Activated CD4-positive, CD25-positive, alpha-beta regulatory T cell treated with anti-CD3 and anti-CD28 coated beads, Interleukin-2, amount 50 U/mL, for 16 hours (primary cell): ENCODE measurements at regions not wholly inside any gene's neighbourhood (a gene's known extent, or its start where the extent isn't known, plus 50 kb on each side); places are given as distances from the start of the nearest gene placed in this dataset.

Experiments
- DNase-seq: peaks from one replicate; pipeline ENCODE4 v3.0.0-alpha.2; 2020; ENCODE audit warnings: low read depth, low spot score

GRCh38 chrY:15501181-15501580, 976.9 kb downstream of the NLGN4Y start:
- no peak for DNase-seq

- DNase-seq: no peak
These were observed 986.0 kb downstream of the NLGN4Y start for GRCh38 chrY:15510288-15510687.

GRCh38 chrY:15510984-15511650, 986.8 kb downstream of the NLGN4Y start:
- no peak for DNase-seq

GRCh38 chrY:15535131-15535530, 1010.8 kb downstream of the NLGN4Y start:
- DNase-seq: no peak

- no peak for DNase-seq
These were observed 1011.6 kb downstream of the NLGN4Y start for GRCh38 chrY:15535784-15536511.

GRCh38 chrY:15540516-15540915, 1016.2 kb downstream of the NLGN4Y start:
- DNase-seq: no peak

- no peak for DNase-seq
These were observed 1021.9 kb downstream of the NLGN4Y start for GRCh38 chrY:15546177-15546754.

GRCh38 chrY:15552074-15552473, 1027.7 kb downstream of the NLGN4Y start:
- no peak for DNase-seq

- DNase-seq: no peak
These were observed 1030.7 kb downstream of the NLGN4Y start for GRCh38 chrY:15554991-15555390.

GRCh38 chrY:15559169-15559568, 1034.8 kb downstream of the NLGN4Y start:
- DNase-seq: no peak

- DNase-seq: no peak
These were observed 1036.5 kb downstream of the NLGN4Y start for GRCh38 chrY:15560840-15561239.

- no peak for DNase-seq
These were observed 1037.4 kb downstream of the NLGN4Y start for GRCh38 chrY:15561501-15562289.

- no peak for DNase-seq
These were observed 1053.6 kb downstream of the NLGN4Y start for GRCh38 chrY:15577886-15578285.

GRCh38 chrY:15578761-15579160, 1054.4 kb downstream of the NLGN4Y start:
- no peak for DNase-seq

- no peak for DNase-seq
These were observed 1054.9 kb downstream of the NLGN4Y start for GRCh38 chrY:15579245-15579644.

- DNase-seq: no peak
These were observed 1058.8 kb downstream of the NLGN4Y start for GRCh38 chrY:15583111-15583510.

GRCh38 chrY:15592957-15593356, 1068.6 kb downstream of the NLGN4Y start:
- DNase-seq: no peak

GRCh38 chrY:15593476-15594160, 1069.3 kb downstream of the NLGN4Y start:
- DNase-seq: no peak

GRCh38 chrY:15594179-15594578, 1069.8 kb downstream of the NLGN4Y start:
- DNase-seq: no peak

GRCh38 chrY:15600565-15600964, 1076.2 kb downstream of the NLGN4Y start:
- DNase-seq: no peak

GRCh38 chrY:15624370-15624769, 1100.0 kb downstream of the NLGN4Y start:
- DNase-seq: no peak

GRCh38 chrY:15624928-15625327, 1100.6 kb downstream of the NLGN4Y start:
- no peak for DNase-seq
